ENCODE measurements at regions not wholly inside any gene's neighbourhood (a gene's known extent, or its start where the extent isn't known, plus 50 kb on each side); places are given as distances from the start of the nearest gene placed in this dataset.

- no peak for DNase-seq (ENCODE audit: low spot score)
- Histone ChIP-seq H3K27ac (no peak overlapping the region), H3K9me3 (ENCODE audit: low read depth) (no peaks in the 10 kb centered on the region), H3K27me3 (no peaks in the 10 kb centered on the region), H3K9me2 (replicated peaks; ENCODE audit: insufficient read depth) (no peaks in the 10 kb centered on the region), H2AFZ (no peak overlapping the region), H3K4me3 (no peak overlapping the region), H3K36me3 (replicated peaks; ENCODE audit: insufficient read depth, low read depth) (no peaks in the 10 kb centered on the region), H3K4me1 (ENCODE audit: insufficient read depth) (no peaks in the 10 kb centered on the region), H3K79me2 (no peaks in the 10 kb centered on the region), H4K20me1 (ENCODE audit: insufficient read depth, poor library complexity, severe bottlenecking) (no peaks in the 10 kb centered on the region), H3K4me2 (no peak overlapping the region)
- TF ChIP-seq EZH2phosphoT487 (IDR thresholded peaks at IDR 0.05; ENCODE audit: low read depth, severe bottlenecking, unreplicated experiment) (no peak), CTCF (IDR thresholded peaks at IDR 0.05; ENCODE audit: poor library complexity) (no peak), EZH2 (IDR thresholded peaks at IDR 0.05; ENCODE audit: borderline replicate concordance) (no peak)
- WGBS (ENCODE audit: low lambda C conversion rate, missing lambda C conversion rate): 89% methylated on average over 3 of the region's 3 CpGs
Observed at GRCh38 chr9:124188331-124189110, 69.2 kb upstream of the NEK6 start.

- DNase-seq (ENCODE audit: low spot score): no peak
- H3K9me2 ChIP-seq (replicated peaks; ENCODE audit: insufficient read depth): no peaks in the 10 kb centered on the region
- TF ChIP-seq CTCF (IDR thresholded peaks at IDR 0.05; ENCODE audit: poor library complexity): no peak
- TF ChIP-seq EZH2phosphoT487 (IDR thresholded peaks at IDR 0.05; ENCODE audit: low read depth, severe bottlenecking, unreplicated experiment): no peak
- no peak for TF ChIP-seq EZH2 (IDR thresholded peaks at IDR 0.05; ENCODE audit: borderline replicate concordance)
- no peaks in the 10 kb centered on the region for H3K79me2 ChIP-seq
- no peaks in the 10 kb centered on the region for H3K4me1 ChIP-seq (ENCODE audit: insufficient read depth)
- H3K27me3 ChIP-seq: no peaks in the 10 kb centered on the region
- H2AFZ ChIP-seq: no peak overlapping the region
- H3K9me3 ChIP-seq (ENCODE audit: low read depth): no peaks in the 10 kb centered on the region
- no peak overlapping the region for H3K4me2 ChIP-seq
- H3K27ac ChIP-seq: no peak overlapping the region
- H3K4me3 ChIP-seq: no peak overlapping the region
- H3K36me3 ChIP-seq (replicated peaks; ENCODE audit: insufficient read depth, low read depth): no peaks in the 10 kb centered on the region
- H4K20me1 ChIP-seq (ENCODE audit: insufficient read depth, poor library complexity, severe bottlenecking): no peaks in the 10 kb centered on the region
- WGBS (ENCODE audit: low lambda C conversion rate, missing lambda C conversion rate): 86% methylated on average over 10 of the region's 10 CpGs
Observed at GRCh38 chr9:124190761-124191160, 67.0 kb upstream of the NEK6 start.

GRCh38 chr9:124191691-124192395 lies 65.9 kb upstream of the NEK6 start:
- no peak overlapping the region for H3K27ac ChIP-seq
- H3K27me3 ChIP-seq: no peaks in the 10 kb centered on the region
- H3K9me2 ChIP-seq (replicated peaks; ENCODE audit: insufficient read depth): no peaks in the 10 kb centered on the region
- H4K20me1 ChIP-seq (ENCODE audit: insufficient read depth, poor library complexity, severe bottlenecking): no peaks in the 10 kb centered on the region
- no peaks in the 10 kb centered on the region for H3K79me2 ChIP-seq
- H3K4me1 ChIP-seq (ENCODE audit: insufficient read depth): no peaks in the 10 kb centered on the region
- no peak overlapping the region for H3K4me3 ChIP-seq
- H3K9me3 ChIP-seq (ENCODE audit: low read depth): no peaks in the 10 kb centered on the region
- WGBS (ENCODE audit: low lambda C conversion rate, missing lambda C conversion rate): 86% methylated on average over 6 of the region's 6 CpGs
- no peaks in the 10 kb centered on the region for H3K36me3 ChIP-seq (replicated peaks; ENCODE audit: insufficient read depth, low read depth)
- DNase-seq (ENCODE audit: low spot score): no peak
- no peak overlapping the region for H2AFZ ChIP-seq
- TF ChIP-seq EZH2phosphoT487 (IDR thresholded peaks at IDR 0.05; ENCODE audit: low read depth, severe bottlenecking, unreplicated experiment) (no peak), CTCF (IDR thresholded peaks at IDR 0.05; ENCODE audit: poor library complexity) (no peak), EZH2 (IDR thresholded peaks at IDR 0.05; ENCODE audit: borderline replicate concordance) (no peak)
- H3K4me2 ChIP-seq: no peak overlapping the region
